Osteocyte (in vitro differentiated cells): ENCODE measurements at regions not wholly inside any gene's neighbourhood (a gene's known extent, or its start where the extent isn't known, plus 50 kb on each side); places are given as distances from the start of the nearest gene placed in this dataset.
"Not testable (repeated sequence)": the region's sequence is repeated elsewhere in the genome, so short reads cannot be mapped to it uniquely, and the experiment has no call there.

ENCODE experiments used
- DNase-seq: peaks from one replicate; pipeline ENCODE4 v3.0.0; 2021; ENCODE audit warnings: mixed read lengths; ENCODE audit not compliant: unreplicated experiment; ENCODE audit errors: extremely low spot score
- H3K27ac Mint-ChIP-seq: one replicate; pipeline ENCODE4 v1.8.0; 2021; ENCODE audit warnings: mild to moderate bottlenecking, mixed read lengths; ENCODE audit not compliant: unreplicated experiment
- H3K27me3 Mint-ChIP-seq: one replicate; pipeline ENCODE4 v1.8.0; 2021; ENCODE audit warnings: mixed read lengths; ENCODE audit not compliant: unreplicated experiment
- H3K36me3 Mint-ChIP-seq: one replicate; pipeline ENCODE4 v1.8.0; 2021; ENCODE audit warnings: mixed read lengths; ENCODE audit not compliant: unreplicated experiment
- H3K4me1 Mint-ChIP-seq: one replicate; pipeline ENCODE4 v1.8.0; 2021; ENCODE audit warnings: mixed read lengths; ENCODE audit not compliant: unreplicated experiment
- H3K4me3 Mint-ChIP-seq: one replicate; pipeline ENCODE4 v1.8.0; 2021; ENCODE audit warnings: mild to moderate bottlenecking, moderate library complexity, mixed read lengths; ENCODE audit not compliant: unreplicated experiment
- H3K9me3 Mint-ChIP-seq: one replicate; pipeline ENCODE4 v1.8.0; 2021; ENCODE audit warnings: mixed read lengths; ENCODE audit not compliant: unreplicated experiment
- TF ChIP-seq, protein P1 (sequence below): fragments of 200-600 bp; sonication (generic); IDR thresholded peaks from 2 replicates; pipeline ENCODE4 v1.5.0; 2021; ENCODE audit warnings: antibody characterized with exemption, mild to moderate bottlenecking, moderate library complexity

DNA sequence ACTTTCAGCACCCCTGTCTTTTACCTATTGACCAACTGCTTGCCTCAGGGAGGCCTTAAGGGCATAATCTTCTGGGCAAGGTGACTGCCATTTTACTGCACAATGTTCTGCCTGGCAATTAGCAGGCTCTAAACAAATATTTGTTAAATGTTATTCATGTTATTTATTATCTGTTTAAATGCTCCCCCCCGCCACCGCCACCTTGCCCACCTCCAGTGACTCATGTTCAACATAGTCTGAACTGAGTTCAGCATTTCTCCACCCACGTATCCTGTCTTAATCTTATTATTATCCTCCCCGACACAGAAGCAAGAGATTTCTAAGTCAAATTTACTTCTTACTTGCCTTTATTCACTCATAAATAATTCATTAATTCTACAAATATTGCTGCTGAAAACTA lies 144.8 kb downstream of the LIG4 start:
- TF ChIP-seq, protein P1, sequence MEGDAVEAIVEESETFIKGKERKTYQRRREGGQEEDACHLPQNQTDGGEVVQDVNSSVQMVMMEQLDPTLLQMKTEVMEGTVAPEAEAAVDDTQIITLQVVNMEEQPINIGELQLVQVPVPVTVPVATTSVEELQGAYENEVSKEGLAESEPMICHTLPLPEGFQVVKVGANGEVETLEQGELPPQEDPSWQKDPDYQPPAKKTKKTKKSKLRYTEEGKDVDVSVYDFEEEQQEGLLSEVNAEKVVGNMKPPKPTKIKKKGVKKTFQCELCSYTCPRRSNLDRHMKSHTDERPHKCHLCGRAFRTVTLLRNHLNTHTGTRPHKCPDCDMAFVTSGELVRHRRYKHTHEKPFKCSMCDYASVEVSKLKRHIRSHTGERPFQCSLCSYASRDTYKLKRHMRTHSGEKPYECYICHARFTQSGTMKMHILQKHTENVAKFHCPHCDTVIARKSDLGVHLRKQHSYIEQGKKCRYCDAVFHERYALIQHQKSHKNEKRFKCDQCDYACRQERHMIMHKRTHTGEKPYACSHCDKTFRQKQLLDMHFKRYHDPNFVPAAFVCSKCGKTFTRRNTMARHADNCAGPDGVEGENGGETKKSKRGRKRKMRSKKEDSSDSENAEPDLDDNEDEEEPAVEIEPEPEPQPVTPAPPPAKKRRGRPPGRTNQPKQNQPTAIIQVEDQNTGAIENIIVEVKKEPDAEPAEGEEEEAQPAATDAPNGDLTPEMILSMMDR: no peak
- peaks cover 2% of the 10 kb centered on the region for H3K27me3 Mint-ChIP-seq
- no peaks in the 10 kb centered on the region for H3K36me3 Mint-ChIP-seq
- peaks cover 12% of the 10 kb centered on the region for H3K9me3 Mint-ChIP-seq
- no peaks in the 10 kb centered on the region for H3K4me1 Mint-ChIP-seq
- no peak overlapping the region for H3K27ac Mint-ChIP-seq
- DNase-seq: no peak
- no peak overlapping the region for H3K4me3 Mint-ChIP-seq

DNA sequence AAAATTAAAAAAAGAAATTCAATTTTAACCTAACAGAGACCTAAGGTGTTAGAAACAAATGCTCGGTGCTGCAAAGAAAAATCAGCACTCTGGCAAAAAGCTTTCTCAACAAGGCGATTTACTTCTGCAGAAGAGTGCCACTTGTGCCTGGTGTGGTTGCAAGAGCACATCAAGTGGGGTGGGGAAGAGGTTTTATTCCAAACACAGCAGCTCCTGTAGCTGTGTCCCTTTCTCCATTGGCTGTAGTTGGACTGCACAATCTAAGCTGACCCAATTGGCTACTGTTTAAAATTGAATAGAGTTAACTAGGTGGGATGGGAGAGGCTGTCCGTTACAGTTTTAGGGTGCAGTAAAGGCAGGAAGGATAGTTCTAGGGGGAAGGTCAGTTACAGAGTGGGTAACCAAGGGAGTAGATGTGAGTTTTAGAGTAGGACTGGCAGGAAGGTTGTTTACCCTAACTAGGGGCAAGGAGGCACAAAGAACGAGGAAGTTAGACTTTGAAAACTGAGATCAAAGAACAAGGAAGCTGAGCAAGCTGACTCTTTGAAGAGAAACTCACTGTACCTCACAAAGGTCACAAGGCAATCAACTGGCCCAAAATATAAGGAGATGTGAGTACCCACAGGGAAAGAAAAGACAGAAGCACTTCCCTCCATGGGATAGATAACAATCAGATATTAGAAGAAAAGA lies 145.7 kb downstream of the LIG4 start:
- Mint-ChIP-seq H3K4me1 (no peaks in the 10 kb centered on the region), H3K4me3 (no peak overlapping the region), H3K36me3 (no peaks in the 10 kb centered on the region), H3K27ac (no peak overlapping the region), H3K27me3 (peaks cover 2% of the 10 kb centered on the region), H3K9me3 (peaks cover 10% of the 10 kb centered on the region)
- TF ChIP-seq, protein P1: no peak
- DNase-seq: no peak

DNA sequence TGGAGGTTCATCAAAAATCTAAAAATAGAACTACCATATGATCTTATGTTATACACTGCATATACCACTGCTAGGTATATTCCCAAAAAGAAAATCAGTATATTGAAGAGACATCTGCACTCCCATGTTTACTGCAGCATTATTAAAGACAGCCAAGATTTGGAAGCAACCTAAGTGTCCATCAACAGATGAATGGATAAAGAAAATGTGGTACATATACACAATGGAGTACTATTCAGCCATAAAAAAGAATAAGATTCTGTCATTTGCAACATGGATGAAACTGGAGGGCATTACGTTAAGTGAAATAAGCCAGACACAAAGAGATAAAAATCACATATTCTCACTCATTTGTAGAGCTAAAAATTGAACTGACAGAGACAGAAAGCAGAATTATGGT lies 151.0 kb downstream of the LIG4 start:
- not testable (repeated sequence) for H3K9me3 Mint-ChIP-seq

DNA sequence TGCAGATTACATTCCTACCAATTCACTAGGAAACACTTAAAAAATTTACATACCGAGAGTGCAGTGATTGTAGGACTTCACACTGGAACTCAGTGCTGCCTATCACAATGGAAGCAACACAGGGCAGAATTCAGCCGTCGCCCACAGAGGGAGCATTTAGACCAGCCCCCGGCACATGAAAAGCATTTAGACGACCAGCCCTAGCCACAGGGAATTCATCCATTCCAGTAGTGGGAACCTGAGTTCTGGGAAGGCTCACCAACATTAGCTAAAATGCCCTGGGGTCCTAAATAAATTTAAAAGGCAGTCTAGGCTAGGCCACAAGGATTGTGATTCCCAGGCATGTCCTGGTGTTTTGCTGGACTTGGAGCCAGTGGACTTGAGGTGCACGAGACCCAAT lies 155.2 kb downstream of the LIG4 start:
- DNase-seq: no peak
- Mint-ChIP-seq H3K4me3 (no peak overlapping the region), H3K27ac (no peak overlapping the region), H3K27me3 (peaks cover 2% of the 10 kb centered on the region), H3K9me3 (peaks cover 5% of the 10 kb centered on the region), H3K36me3 (no peaks in the 10 kb centered on the region), H3K4me1 (no peaks in the 10 kb centered on the region)
- TF ChIP-seq, protein P1: no peak

More for the DNA sequence above, 151.0 kb downstream of the LIG4 start:
- not testable (repeated sequence) for H3K36me3 Mint-ChIP-seq, H3K27me3 Mint-ChIP-seq, H3K4me3 Mint-ChIP-seq, H3K4me1 Mint-ChIP-seq, DNase-seq, H3K27ac Mint-ChIP-seq

DNA sequence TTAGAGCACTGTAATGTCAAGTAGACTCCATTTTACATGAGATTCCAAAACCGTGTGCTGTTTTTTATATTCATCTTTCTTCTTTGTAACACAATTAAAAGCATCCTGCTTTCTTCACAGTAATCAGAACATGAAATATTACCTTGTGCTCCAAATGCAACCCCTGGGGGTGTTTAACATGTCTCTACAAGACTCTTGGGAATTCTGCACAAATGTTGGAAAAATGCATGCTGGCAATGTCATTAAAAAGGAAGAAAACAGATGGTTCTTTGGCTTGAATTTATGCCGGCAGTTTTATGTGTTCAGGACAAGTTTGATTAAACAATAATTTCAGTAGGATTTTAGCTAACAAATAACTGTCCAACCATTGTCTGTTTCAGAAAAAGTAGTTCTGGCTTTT lies 159.1 kb downstream of the LIG4 start:
- peaks cover 3% of the 10 kb centered on the region for H3K27me3 Mint-ChIP-seq
- no peak overlapping the region for H3K27ac Mint-ChIP-seq
- TF ChIP-seq, protein P1: no peak

More for the DNA sequence above, 159.1 kb downstream of the LIG4 start:
- Mint-ChIP-seq H3K4me3 (no peak overlapping the region), H3K4me1 (no peaks in the 10 kb centered on the region), H3K36me3 (no peaks in the 10 kb centered on the region), H3K9me3 (no peaks in the 10 kb centered on the region)
- DNase-seq: no peak
